Ureter (tissue), 1 donor: ENCODE measurements at regions not wholly inside any gene's neighbourhood (a gene's known extent, or its start where the extent isn't known, plus 50 kb on each side); places are given as distances from the start of the nearest gene placed in this dataset.
"Not testable (repeated sequence)": the region's sequence is repeated elsewhere in the genome, so short reads cannot be mapped to it uniquely, and the experiment has no call there.

Experiments used
- DNase-seq: peaks from one replicate; pipeline ENCODE4 v3.0.0-alpha.2; 2020; ENCODE audit warnings: low spot score
- donor health status: DM: yes; HTN: yes; CAD: no.

GRCh38 chr17:34015253-34015652 lies 239.8 kb upstream of the CCL2 start:
- no peak for DNase-seq

DNA sequence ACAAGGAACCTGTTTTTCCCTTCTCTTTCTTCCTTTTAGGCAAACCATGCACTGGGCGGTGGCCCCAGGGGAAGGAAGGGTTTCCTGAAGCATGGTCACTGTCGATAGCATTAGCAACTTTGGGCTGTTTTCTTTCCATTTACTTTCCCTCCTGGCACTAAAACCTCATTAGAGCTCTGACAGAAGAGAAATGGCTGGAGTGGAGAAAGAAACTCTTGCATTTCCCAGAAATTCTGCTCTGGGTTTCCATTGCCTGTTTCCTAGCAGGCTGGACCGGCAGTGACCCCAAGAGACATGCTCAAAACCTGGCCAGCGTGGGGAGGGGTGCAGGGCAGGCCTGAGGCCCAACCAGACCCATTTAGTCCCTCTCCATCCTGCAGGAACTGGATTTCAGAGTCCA lies 230.7 kb upstream of the CCL2 start:
- no peak for DNase-seq

DNA sequence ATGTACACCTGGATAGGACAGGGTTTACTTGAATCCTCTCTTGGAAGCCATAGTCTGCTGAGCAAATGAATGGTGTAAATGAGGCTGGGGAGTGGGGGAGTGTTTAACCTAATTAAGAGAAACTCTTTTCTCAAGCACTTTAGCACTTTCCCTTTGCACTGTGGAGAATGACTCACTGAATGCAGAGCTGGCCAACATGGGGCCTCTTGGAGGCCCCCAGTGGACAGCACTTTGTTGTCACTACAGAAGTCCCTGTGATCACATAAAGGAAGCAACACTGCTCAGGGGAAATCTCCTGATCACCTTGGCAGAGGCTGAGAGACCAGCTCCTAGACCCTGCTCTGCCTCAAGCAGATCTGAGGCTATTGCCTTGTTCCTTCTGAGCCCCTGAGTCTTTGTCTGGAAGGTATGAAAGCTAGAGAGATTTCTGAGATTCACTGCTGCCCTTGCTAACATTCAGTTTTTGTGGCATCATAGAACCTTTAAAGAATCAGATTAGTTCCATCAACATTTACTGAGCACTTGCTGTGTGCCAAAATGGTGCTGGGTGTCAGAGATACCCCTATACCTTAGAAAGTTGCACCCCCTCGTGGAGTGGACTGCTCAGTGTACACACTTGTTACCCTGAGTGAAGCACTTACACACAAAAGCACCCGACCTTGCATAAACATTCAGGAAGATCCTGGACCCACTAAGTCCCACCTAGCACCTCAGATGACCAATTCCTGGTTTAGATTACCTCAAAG lies 230.1 kb upstream of the CCL2 start:
- no peak for DNase-seq

DNA sequence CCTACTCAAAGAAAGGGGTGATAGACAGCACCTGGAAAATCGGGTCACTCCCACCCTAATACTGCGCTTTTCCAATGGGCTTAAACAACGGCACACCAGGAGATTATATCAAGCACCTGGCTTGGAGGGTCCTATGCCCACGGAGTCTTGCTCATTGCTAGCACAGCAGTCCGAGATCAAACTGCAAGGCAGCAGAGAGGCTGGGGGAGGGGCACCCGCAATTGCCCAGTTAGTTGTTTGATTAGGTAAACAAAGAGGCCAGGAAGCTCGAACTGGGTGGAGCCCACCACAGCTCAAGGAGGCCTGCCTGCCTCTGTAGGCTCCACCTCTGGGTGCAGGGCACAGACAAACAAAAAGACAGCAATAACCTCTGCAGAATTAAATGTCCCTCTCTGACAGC lies 224.5 kb upstream of the CCL2 start:
- not testable (repeated sequence) for DNase-seq

- DNase-seq = not testable (repeated sequence)
These were observed 222.8 kb upstream of the CCL2 start for GRCh38 chr17:34032305-34032704.

- DNase-seq = not testable (repeated sequence)
These were observed 216.3 kb upstream of the CCL2 start for GRCh38 chr17:34038786-34039185.

- DNase-seq = not testable (repeated sequence)
These were observed 215.9 kb upstream of the CCL2 start for GRCh38 chr17:34039213-34039612.

GRCh38 chr17:34039759-34040555 lies 215.1 kb upstream of the CCL2 start:
- DNase-seq = peak; percentile 41

DNA sequence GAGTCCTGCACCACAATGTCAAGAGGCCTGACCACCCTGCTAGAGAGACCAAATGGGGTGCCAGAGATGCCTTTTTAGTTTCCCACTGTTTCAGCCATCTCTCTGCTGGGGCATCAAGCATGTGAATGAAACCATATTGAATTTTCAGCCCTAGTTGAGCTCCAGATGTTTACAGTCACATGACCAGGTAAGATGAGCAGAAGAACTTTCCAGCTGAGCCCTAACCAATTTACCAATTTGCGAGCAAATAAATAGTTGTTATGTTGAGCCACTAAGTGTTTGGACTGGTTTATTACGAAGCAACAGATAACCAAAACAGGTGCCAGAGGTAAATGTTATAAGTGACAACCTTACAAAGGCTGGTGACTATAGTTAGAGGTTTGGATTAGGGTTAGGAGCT lies 209.1 kb upstream of the CCL2 start:
- no peak for DNase-seq

DNA sequence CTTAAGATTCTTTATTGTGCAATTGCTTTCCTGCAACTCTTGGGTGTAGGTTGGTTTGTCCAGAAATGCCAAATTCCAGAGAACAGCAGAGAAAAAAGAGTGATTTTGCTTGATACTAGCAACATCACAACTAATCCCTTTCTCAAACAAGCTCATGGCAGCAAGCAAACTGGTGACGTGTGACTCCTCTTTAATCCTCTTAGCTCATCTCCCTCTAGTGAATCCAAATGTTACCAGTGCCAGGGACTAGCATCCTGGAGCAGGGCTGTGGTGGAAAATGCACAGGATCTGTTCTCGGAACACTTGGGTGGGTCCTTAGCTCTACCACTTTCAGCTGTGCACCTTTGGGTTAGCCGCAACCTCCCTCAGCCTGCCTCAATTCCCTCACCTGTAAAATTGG lies 204.0 kb upstream of the CCL2 start:
- no peak for DNase-seq

- DNase-seq = no peak
These were observed 200.6 kb upstream of the CCL2 start for GRCh38 chr17:34054495-34054894.

DNA sequence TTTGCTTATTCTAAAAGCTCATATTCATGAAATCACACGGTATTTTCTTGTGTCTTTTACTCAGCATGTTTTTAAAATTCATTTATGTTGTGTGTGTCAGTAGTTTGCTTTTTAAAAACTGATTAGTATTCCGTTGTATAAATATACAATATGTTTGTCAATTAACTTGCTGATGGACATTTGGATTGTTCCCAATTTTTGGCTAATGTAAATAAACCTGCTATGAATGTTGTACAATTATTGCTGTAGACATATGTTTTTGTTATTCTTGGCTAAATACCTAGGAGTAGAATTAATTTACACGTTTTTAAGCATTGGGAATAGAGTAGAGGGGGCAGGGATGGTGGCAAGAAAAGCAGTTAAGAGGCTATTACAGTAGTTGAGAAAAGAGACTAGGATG lies 199.5 kb upstream of the CCL2 start:
- DNase-seq = no peak

DNA sequence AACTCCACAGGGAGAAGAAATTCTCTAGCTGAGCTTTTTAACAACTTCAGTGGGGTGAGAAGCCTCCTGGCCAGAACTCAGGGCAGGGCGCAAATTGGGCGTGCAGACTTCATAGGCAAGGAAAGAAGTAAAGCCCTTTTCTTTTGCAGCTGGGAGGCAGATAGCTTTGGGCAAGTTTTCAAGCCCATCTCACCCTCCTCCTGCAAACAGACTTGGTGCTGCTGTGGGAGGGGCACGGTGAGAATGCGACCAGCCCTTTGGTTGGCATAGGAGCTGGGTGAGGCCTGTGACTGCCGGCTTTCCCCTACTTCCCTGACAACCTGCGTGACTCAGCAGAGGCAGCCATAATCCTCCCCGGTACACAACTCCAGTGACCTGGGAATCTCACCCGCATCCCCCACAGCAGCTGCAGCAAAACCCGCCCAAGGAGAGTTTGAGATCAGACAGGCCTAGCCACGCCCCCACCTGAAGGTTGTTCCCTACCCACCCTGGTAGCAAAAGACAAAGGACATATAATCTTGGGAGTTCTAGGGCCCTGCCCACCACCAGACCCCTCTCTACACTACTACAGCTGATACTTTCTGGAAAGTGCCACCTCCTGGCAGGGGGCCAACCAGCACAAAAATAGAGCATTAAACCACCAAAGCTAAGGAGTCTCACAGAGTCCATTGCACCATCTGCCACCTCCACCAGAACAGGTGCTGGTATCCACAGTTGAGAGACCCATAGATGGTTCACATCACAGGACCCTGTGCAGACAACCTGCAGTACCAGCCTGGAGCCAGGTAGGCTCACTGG lies 195.5 kb upstream of the CCL2 start:
- no peak for DNase-seq

GRCh38 chr17:34066528-34066927 lies 188.6 kb upstream of the CCL2 start:
- DNase-seq = no peak

DNA sequence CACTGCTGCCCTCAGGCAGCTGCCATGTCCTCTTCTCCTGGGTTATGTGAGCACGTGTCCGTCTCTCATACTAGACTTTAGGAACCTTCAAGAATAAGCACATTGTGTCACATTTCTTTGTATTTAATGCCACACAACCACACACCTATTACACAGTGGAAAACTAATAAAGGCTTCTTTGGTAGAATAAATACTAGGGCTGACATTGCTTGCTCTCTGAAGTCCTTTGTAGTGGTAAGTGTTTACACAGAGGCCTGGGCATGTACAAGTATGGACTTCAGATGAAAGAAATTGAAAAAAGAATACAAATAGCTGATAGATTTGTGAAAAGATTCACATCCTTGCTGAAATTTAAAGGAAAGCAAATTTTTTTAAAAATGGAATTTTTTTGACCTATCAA lies 188.1 kb upstream of the CCL2 start:
- no peak for DNase-seq

DNA sequence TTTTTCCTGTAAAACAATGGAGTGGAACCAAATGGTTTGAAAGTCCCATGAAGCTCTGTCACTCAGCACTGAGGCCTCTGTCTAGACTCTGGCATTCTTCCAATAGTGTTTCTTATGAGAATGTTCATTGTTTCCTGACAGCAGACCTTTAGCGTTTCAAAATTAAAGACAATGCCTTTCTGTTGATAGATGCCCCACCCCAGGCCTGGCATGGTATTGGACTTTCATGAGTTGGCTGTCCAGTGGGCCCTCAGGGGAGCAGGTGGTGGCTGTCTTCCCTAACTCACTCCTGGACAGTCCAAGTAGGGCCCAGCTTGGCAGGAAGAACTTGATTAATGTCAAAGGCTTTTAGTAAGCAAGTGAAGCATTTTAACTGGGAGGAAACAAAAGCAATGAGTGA lies 186.5 kb upstream of the CCL2 start:
- DNase-seq = no peak

DNA sequence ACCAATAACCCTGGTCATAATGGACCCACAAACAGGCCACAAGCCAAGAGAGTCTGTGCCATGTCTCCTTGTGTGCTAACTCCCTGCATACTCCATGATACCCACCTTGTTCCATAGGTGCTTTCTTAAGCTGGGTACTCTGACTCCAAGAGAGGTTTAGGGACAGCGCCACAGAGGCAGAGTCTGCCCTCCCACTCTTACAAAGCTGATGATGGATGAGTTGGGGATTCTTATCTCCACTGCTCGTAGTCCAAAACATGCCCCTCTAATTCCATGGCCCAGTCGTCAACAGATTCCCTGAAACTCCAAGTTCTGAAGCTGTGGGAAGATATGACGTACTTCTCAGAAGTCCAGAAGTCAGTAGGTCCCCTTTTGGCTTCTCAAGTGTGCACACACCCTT lies 184.4 kb upstream of the CCL2 start:
- no peak for DNase-seq

DNA sequence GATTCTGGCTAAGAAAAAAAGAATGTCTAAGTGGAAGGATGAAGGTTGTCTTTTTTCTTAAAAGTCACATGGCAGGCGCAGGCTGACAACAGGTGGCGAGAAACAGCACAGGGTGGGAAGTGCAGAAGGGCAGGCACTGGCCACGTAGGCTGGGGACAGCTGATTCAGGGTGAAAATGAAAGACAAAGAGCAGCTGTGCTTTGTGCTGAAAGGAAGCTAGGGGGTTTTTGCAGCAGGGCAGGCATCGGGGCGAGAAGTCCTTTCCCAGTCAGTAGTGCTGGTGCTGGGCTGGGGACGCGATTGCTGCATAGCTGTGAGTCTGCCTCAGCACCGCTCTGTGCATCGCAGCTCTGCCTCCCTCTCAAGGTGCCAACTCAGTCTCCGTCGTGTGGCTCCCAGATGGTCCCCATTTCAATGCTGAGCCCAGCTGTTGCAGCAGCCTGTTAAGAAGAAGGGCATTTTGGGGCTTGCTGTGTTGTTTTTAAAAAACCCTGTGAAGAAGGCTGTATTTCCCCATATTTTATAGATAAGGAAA lies 183.1 kb upstream of the CCL2 start:
- no peak for DNase-seq

- DNase-seq = no peak
These were observed 180.0 kb upstream of the CCL2 start for GRCh38 chr17:34075076-34075475.

DNA sequence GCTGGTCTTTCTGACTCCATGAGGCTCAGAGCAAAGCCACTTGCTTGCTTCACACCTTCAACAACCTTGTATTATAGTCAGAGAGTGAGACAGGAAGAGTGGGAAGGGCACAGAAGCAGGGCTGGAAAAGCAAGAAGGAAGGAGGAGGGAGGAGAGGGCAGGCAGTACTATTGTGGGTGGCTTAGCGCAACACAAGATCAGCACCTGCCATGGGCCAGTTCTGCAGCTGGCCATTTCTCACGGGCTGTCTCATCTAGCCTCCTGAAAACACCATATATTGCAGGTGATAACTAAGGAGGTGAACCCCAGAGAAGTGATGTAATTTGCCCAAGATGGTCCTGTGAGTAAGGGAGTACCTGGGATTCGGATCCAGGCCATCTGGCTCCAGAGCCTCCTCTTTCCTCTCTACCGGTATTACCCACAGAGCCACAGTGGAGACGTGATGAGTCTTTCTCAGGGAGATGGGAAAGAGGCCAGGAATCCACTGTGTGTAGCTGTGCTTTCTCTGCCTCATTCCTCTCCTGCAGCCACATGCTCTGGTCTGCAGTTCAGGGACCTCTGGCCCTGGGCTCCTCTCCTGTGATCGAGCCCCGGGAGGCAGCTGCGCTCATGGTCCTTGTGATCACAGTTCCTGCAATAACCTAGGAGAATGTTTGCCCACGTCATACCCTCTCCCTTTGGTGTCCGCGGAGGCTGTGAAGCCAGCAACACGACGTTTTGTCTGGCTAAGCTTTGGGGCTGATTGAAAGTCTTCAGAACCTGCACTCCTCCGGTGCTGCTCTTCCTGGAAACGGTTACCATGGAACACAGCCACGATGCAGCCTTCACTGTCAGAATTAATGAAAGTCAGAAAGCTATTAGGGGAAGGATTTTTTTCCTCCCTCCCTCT lies 178.1 kb upstream of the CCL2 start:
- DNase-seq = no peak

GRCh38 chr17:34081269-34081668 lies 173.8 kb upstream of the CCL2 start:
- no peak for DNase-seq
